ENCODE measurements at regions not wholly inside any gene's neighbourhood (a gene's known extent, or its start where the extent isn't known, plus 50 kb on each side); places are given as distances from the start of the nearest gene placed in this dataset.
"Not testable (repeated sequence)": the region's sequence is repeated elsewhere in the genome, so short reads cannot be mapped to it uniquely, and the experiment has no call there.

DNA sequence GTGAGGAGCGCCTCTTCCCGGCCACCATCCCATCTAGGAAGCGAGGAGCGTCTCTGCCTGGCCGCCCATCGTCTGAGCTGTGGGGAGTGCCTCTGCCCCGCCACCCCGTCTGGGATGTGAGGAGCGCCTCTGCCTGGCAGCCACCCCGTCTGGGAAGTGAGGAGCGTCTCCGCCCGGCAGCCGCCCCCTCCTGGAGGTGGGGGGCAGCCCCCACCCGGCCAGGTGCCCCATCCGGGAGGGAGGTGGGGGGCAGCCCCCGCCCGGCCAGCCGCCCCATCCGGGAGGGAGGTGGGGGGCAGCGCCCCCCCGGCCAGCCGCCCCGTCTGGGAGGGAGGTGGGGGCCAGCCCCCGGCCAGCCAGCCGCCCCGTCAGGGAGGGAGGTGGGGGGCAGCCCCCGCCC, 75.3 kb upstream of the EHBP1 start:
- H3K9me3 ChIP-seq (ENCODE audit: control insufficient read depth in 2 of 2, insufficient read depth in 1 of 2, low read length in 1 of 2); H3K36me3 ChIP-seq (ENCODE audit: control insufficient read depth in 2 of 2, insufficient read depth in 2 of 2, low read length in 1 of 2); H3K27ac ChIP-seq (ENCODE audit: low read depth in 1 of 2, low read length in 1 of 2); DNase-seq (ENCODE audit: low read depth in 6 of 9, low spot score in 9 of 9); H3K27me3 ChIP-seq (ENCODE audit: control insufficient read depth in 2 of 2, insufficient read depth in 1 of 2, low read length in 1 of 2); H3K4me1 ChIP-seq (ENCODE audit: control insufficient read depth in 2 of 2, insufficient read depth in 2 of 2, low read length in 2 of 2); H3K4me3 ChIP-seq (ENCODE audit: low read length in 2 of 2): not testable (repeated sequence)
- 97% methylated on average over 27 of the region's 28 CpGs for WGBS

DNA sequence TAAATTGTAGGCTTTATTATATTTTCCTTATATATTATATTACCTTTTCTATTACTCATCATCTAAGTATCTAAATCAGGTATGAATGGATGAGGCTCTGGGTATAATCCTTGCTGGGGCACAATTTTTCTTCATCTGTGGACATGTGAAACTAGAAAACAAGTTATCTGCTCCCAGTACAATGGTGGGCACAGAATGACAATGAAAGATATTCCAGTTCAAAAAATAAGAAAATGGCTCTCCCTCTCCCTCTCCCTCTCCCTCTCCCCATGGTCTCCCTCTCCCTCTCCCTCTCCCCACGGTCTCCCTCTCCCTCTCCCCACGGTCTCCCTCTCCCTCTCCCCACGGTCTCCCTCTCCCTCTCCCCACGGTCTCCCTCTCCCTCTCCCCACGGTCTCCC, 76.2 kb upstream of the EHBP1 start:
- H3K4me1 ChIP-seq (ENCODE audit: control insufficient read depth in 2 of 2, insufficient read depth in 2 of 2, low read length in 2 of 2); H3K27me3 ChIP-seq (ENCODE audit: control insufficient read depth in 2 of 2, insufficient read depth in 1 of 2, low read length in 1 of 2); DNase-seq (ENCODE audit: low read depth in 6 of 9, low spot score in 9 of 9); H3K4me3 ChIP-seq (ENCODE audit: low read length in 2 of 2); H3K27ac ChIP-seq (ENCODE audit: low read depth in 1 of 2, low read length in 1 of 2); H3K9me3 ChIP-seq (ENCODE audit: control insufficient read depth in 2 of 2, insufficient read depth in 1 of 2, low read length in 1 of 2); H3K36me3 ChIP-seq (ENCODE audit: control insufficient read depth in 2 of 2, insufficient read depth in 2 of 2, low read length in 1 of 2): not testable (repeated sequence)
- WGBS: 45% methylated on average over 3 of the region's 5 CpGs

DNA sequence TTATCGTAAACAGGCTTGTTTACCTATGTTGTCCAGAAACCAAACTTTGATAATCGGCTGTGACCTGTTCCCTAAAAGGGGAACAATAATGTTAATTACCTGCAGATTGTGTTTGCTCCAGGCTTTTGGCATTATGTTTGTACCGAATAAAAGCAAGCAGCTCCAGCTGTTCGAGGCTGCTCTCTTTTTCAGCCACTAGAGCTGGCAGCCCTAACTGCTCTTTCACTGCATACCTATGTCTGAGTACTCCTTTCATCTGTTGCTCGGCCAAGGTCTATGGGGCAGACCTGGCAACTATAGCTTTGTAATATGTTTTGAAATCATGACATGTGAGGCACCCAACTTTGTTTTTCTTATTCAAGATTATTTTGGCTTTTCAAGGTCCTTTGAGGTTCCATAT, 77.8 kb upstream of the EHBP1 start:
- no peaks in the 10 kb centered on the region for H3K27me3 ChIP-seq (ENCODE audit: control insufficient read depth in 2 of 2, insufficient read depth in 1 of 2, low read length in 1 of 2)
- H3K36me3 ChIP-seq (ENCODE audit: control insufficient read depth in 2 of 2, insufficient read depth in 2 of 2, low read length in 1 of 2): no peaks in the 10 kb centered on the region
- no peaks in the 10 kb centered on the region for H3K9me3 ChIP-seq (ENCODE audit: control insufficient read depth in 2 of 2, insufficient read depth in 1 of 2, low read length in 1 of 2)
- no peaks in the 10 kb centered on the region for H3K4me1 ChIP-seq (ENCODE audit: control insufficient read depth in 2 of 2, insufficient read depth in 2 of 2, low read length in 2 of 2)
- H3K4me3 ChIP-seq (ENCODE audit: low read length in 2 of 2): no peak overlapping the region
- DNase-seq (ENCODE audit: low read depth in 6 of 9, low spot score in 9 of 9): no peak
- 92% methylated on average over 5 of the region's 5 CpGs for WGBS
- H3K27ac ChIP-seq (ENCODE audit: low read depth in 1 of 2, low read length in 1 of 2): no peak overlapping the region

DNA sequence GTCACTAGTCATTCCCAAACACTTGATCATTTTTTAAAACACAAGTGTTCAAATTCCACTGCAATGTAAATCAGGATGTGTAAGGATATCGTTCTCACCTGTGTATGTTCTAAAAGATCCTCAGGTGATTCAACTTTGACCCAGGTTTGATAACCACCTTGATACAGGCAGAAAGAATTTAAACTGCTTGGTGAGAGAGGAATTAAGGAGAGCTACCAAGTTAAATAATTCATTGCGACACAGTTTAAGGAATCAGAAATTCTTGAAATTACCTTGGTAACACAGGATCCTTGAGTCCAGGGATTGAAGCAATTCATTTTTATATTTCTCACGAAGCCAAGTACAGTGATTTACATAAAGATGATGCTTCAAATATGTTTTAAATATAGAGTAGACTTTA, 80.7 kb upstream of the EHBP1 start:
- Histone ChIP-seq H3K36me3 (ENCODE audit: control insufficient read depth in 2 of 2, insufficient read depth in 2 of 2, low read length in 1 of 2) (no peaks in the 10 kb centered on the region), H3K27ac (ENCODE audit: low read depth in 1 of 2, low read length in 1 of 2) (no peak overlapping the region), H3K9me3 (ENCODE audit: control insufficient read depth in 2 of 2, insufficient read depth in 1 of 2, low read length in 1 of 2) (peaks cover 0 to 5% of the 10 kb centered on the region in 2 donors), H3K27me3 (ENCODE audit: control insufficient read depth in 2 of 2, insufficient read depth in 1 of 2, low read length in 1 of 2) (no peaks in the 10 kb centered on the region), H3K4me1 (ENCODE audit: control insufficient read depth in 2 of 2, insufficient read depth in 2 of 2, low read length in 2 of 2) (no peaks in the 10 kb centered on the region), H3K4me3 (ENCODE audit: low read length in 2 of 2) (no peak overlapping the region)
- no peak for DNase-seq (ENCODE audit: low read depth in 6 of 9, low spot score in 9 of 9)
- WGBS: 95% methylated on average over 3 of the region's 3 CpGs

DNA sequence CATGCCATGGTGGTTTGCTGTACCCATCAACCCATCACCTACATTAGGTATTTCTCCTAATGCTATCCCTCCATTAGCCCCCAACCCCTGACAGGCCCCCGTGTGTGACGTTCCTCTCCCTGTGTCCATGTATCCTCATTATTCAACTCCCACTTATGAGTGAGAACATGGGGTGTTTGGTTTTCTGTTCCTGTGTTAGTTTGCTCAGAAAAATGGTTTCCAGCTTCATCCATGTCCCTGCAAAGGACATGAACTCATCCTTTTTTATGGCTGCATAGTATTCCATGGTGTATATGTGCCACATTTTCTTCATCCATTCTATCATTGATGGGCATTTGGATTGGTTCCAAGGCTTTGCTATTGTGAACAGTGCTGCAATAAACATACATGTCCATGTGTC, 89.0 kb upstream of the EHBP1 start:
- not testable (repeated sequence) for H3K36me3 ChIP-seq (ENCODE audit: control insufficient read depth in 2 of 2, insufficient read depth in 2 of 2, low read length in 1 of 2); H3K27ac ChIP-seq (ENCODE audit: low read depth in 1 of 2, low read length in 1 of 2); H3K4me1 ChIP-seq (ENCODE audit: control insufficient read depth in 2 of 2, insufficient read depth in 2 of 2, low read length in 2 of 2); H3K27me3 ChIP-seq (ENCODE audit: control insufficient read depth in 2 of 2, insufficient read depth in 1 of 2, low read length in 1 of 2); H3K4me3 ChIP-seq (ENCODE audit: low read length in 2 of 2); DNase-seq (ENCODE audit: low read depth in 6 of 9, low spot score in 9 of 9); H3K9me3 ChIP-seq (ENCODE audit: control insufficient read depth in 2 of 2, insufficient read depth in 1 of 2, low read length in 1 of 2)
- WGBS: 95% methylated on average over 2 of the region's 2 CpGs

DNA sequence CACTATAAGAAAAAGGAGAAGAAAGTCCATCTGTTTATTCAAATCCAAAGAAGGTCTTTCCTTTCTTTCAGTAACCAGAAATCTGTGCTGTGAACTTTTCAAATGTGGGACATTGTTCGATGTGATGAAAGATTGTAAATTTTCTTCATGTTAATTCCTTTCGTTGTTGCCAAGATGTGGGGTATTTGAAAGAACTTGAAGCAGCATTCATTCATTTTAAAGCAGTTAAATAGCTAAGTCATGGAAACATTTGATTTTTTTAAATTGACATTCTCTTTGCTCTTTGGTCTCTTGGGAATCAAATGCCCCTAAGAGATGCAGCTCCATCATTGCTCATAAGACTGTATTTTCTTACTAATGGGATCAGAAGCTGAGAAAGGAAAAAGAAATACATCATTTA, 93.7 kb upstream of the EHBP1 start:
- no peak for DNase-seq (ENCODE audit: low read depth in 6 of 9, low spot score in 9 of 9)
- Histone ChIP-seq H3K9me3 (ENCODE audit: control insufficient read depth in 2 of 2, insufficient read depth in 1 of 2, low read length in 1 of 2) (no peaks in the 10 kb centered on the region), H3K4me3 (ENCODE audit: low read length in 2 of 2) (no peak overlapping the region), H3K27me3 (ENCODE audit: control insufficient read depth in 2 of 2, insufficient read depth in 1 of 2, low read length in 1 of 2) (no peaks in the 10 kb centered on the region), H3K27ac (ENCODE audit: low read depth in 1 of 2, low read length in 1 of 2) (no peak overlapping the region), H3K36me3 (ENCODE audit: control insufficient read depth in 2 of 2, insufficient read depth in 2 of 2, low read length in 1 of 2) (no peaks in the 10 kb centered on the region), H3K4me1 (ENCODE audit: control insufficient read depth in 2 of 2, insufficient read depth in 2 of 2, low read length in 2 of 2) (no peaks in the 10 kb centered on the region)
- 90% methylated on average over 2 of the region's 2 CpGs for WGBS

DNA sequence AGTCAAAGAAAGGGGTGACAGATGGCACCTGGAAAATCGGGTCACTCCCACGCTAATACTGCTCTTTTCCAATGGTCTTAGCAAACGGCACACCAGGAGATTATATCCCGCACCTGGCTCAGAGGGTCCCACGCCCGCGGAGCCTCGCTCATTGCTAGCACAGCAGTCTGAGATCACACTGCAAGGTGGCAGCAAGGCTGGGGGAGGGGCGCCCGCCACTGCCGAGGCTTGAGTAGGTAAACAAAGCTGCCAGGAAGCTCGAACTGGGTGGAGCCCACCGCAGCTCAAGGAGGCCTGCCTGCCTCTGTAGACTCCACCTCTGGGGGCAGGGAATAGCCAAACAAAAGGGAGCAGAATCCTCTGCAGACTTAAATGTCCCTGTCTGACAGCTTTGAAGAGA, 99.5 kb upstream of the TMEM17 start:
- H3K4me1 ChIP-seq (ENCODE audit: control insufficient read depth in 2 of 2, insufficient read depth in 2 of 2, low read length in 2 of 2); H3K9me3 ChIP-seq (ENCODE audit: control insufficient read depth in 2 of 2, insufficient read depth in 1 of 2, low read length in 1 of 2); H3K27ac ChIP-seq (ENCODE audit: low read depth in 1 of 2, low read length in 1 of 2): not testable (repeated sequence)

DNA sequence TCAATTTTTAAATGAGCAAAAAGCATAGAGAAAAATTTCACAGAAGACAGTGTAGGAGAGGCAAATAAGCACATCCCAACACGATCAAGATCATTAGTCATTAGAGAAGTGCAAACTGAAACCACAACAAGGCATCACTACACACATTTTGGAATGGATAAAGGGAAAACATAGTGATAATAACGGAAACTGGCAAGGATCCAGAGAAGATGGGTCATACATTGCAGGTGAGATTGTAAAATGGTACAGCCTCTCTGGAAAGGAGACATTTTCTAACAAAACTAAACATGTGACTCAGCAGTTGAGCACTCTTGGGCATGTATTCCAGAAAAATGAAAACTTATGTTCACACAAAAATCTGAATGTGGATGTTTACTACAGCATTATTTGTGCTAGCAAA, 98.3 kb upstream of the TMEM17 start:
- no peak overlapping the region for H3K27ac ChIP-seq (ENCODE audit: low read depth in 1 of 2, low read length in 1 of 2)
- H3K27me3 ChIP-seq (ENCODE audit: control insufficient read depth in 2 of 2, insufficient read depth in 1 of 2, low read length in 1 of 2): no peaks in the 10 kb centered on the region
- WGBS: 87% methylated on average over 2 of the region's 2 CpGs

More for the DNA sequence above, 99.5 kb upstream of the TMEM17 start:
- WGBS: 91% methylated on average over 13 of the region's 13 CpGs
- DNase-seq (ENCODE audit: low read depth in 6 of 9, low spot score in 9 of 9); H3K4me3 ChIP-seq (ENCODE audit: low read length in 2 of 2); H3K27me3 ChIP-seq (ENCODE audit: control insufficient read depth in 2 of 2, insufficient read depth in 1 of 2, low read length in 1 of 2); H3K36me3 ChIP-seq (ENCODE audit: control insufficient read depth in 2 of 2, insufficient read depth in 2 of 2, low read length in 1 of 2): not testable (repeated sequence)

DNA sequence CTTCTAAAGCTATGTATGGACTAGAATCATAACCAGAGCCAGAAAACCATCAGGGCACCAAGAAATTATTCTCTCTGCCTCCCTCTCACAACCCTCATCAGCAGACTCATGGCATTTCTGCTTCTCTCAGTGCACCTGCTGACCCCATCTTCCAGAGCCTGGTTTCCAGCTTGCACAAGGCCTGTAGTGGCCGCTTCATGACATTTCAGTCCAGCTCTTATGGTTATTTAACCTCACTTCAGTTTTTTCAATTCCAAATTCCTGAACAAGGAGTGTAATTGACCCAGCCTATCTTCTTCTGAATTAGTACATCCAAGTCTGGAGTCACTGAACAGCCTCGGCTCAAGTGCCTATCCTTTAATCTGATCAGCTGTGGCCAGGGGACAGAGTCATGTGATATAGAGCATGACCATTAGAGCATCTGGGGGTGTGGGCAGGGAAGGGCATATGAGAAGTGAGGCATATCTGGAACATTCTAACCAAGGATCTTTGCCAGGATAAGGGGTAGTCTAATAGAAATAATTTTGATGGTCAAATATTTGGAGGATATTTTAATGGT, 97.2 kb upstream of the TMEM17 start:
- DNase-seq (ENCODE audit: low read depth in 6 of 9, low spot score in 9 of 9): no peak
- no peaks in the 10 kb centered on the region for H3K4me1 ChIP-seq (ENCODE audit: control insufficient read depth in 2 of 2, insufficient read depth in 2 of 2, low read length in 2 of 2)
- WGBS: 98% methylated on average over 2 of the region's 2 CpGs
- H3K9me3 ChIP-seq (ENCODE audit: control insufficient read depth in 2 of 2, insufficient read depth in 1 of 2, low read length in 1 of 2): peaks cover 0 to 5% of the 10 kb centered on the region in 2 donors
- no peaks in the 10 kb centered on the region for H3K27me3 ChIP-seq (ENCODE audit: control insufficient read depth in 2 of 2, insufficient read depth in 1 of 2, low read length in 1 of 2)
- H3K36me3 ChIP-seq (ENCODE audit: control insufficient read depth in 2 of 2, insufficient read depth in 2 of 2, low read length in 1 of 2): no peaks in the 10 kb centered on the region
- no peak overlapping the region for H3K27ac ChIP-seq (ENCODE audit: low read depth in 1 of 2, low read length in 1 of 2)
- no peak overlapping the region for H3K4me3 ChIP-seq (ENCODE audit: low read length in 2 of 2)

More for the DNA sequence above, 98.3 kb upstream of the TMEM17 start:
- peaks cover 0 to 5% of the 10 kb centered on the region in 2 donors for H3K9me3 ChIP-seq (ENCODE audit: control insufficient read depth in 2 of 2, insufficient read depth in 1 of 2, low read length in 1 of 2)
- no peak for DNase-seq (ENCODE audit: low read depth in 6 of 9, low spot score in 9 of 9)
- no peaks in the 10 kb centered on the region for H3K36me3 ChIP-seq (ENCODE audit: control insufficient read depth in 2 of 2, insufficient read depth in 2 of 2, low read length in 1 of 2)
- no peak overlapping the region for H3K4me3 ChIP-seq (ENCODE audit: low read length in 2 of 2)
- no peaks in the 10 kb centered on the region for H3K4me1 ChIP-seq (ENCODE audit: control insufficient read depth in 2 of 2, insufficient read depth in 2 of 2, low read length in 2 of 2)

Data from thymus (tissue), 11 donors.